ENCODE measurements at regions not wholly inside any gene's neighbourhood (a gene's known extent, or its start where the extent isn't known, plus 50 kb on each side); places are given as distances from the start of the nearest gene placed in this dataset.

GRCh38 chr4:176558661-176559060, 234.1 kb downstream of the VEGFC start:
- Mint-ChIP-seq H3K27me3 (ENCODE audit: low read depth) (peaks cover 11% of the 10 kb centered on the region), H3K4me3 (no peak overlapping the region), H3K4me1 (peaks cover 2% of the 10 kb centered on the region), H3K9me3 (no peaks in the 10 kb centered on the region), H3K27ac (no peak overlapping the region), H3K36me3 (no peaks in the 10 kb centered on the region)
- no peak for TF ChIP-seq CTCF (IDR thresholded peaks at IDR 0.05; ENCODE audit: unreplicated experiment)
- no peak for DNase-seq (ENCODE audit: low spot score in 2 of 2, unreplicated experiment in 2 of 2)

GRCh38 chr4:176561368-176561767, 231.4 kb downstream of the VEGFC start:
- Mint-ChIP-seq H3K4me3 (no peak overlapping the region), H3K4me1 (peaks cover 2% of the 10 kb centered on the region), H3K9me3 (no peaks in the 10 kb centered on the region), H3K36me3 (no peaks in the 10 kb centered on the region), H3K27ac (no peak overlapping the region), H3K27me3 (ENCODE audit: low read depth) (peaks cover 11% of the 10 kb centered on the region)
- DNase-seq (ENCODE audit: low spot score in 2 of 2, unreplicated experiment in 2 of 2): no peak
- no peak for TF ChIP-seq CTCF (IDR thresholded peaks at IDR 0.05; ENCODE audit: unreplicated experiment)

- DNase-seq (ENCODE audit: low spot score in 2 of 2, unreplicated experiment in 2 of 2): no peak
- no peaks in the 10 kb centered on the region for H3K9me3 Mint-ChIP-seq
- no peak overlapping the region for H3K27ac Mint-ChIP-seq
- peaks cover 21% of the 10 kb centered on the region for H3K27me3 Mint-ChIP-seq (ENCODE audit: low read depth)
- H3K4me1 Mint-ChIP-seq: peaks cover 2% of the 10 kb centered on the region
- H3K4me3 Mint-ChIP-seq: no peak overlapping the region
- TF ChIP-seq CTCF (IDR thresholded peaks at IDR 0.05; ENCODE audit: unreplicated experiment): no peak
- H3K36me3 Mint-ChIP-seq: no peaks in the 10 kb centered on the region
These were observed 229.1 kb downstream of the VEGFC start for GRCh38 chr4:176563591-176563990.

GRCh38 chr4:176565049-176565448, 227.7 kb downstream of the VEGFC start:
- Mint-ChIP-seq H3K4me3 (no peak overlapping the region), H3K9me3 (no peaks in the 10 kb centered on the region), H3K27me3 (ENCODE audit: low read depth) (peaks cover 24% of the 10 kb centered on the region), H3K4me1 (peaks cover 2% of the 10 kb centered on the region), H3K36me3 (no peaks in the 10 kb centered on the region), H3K27ac (no peak overlapping the region)
- TF ChIP-seq CTCF (IDR thresholded peaks at IDR 0.05; ENCODE audit: unreplicated experiment): no peak
- DNase-seq (ENCODE audit: low spot score in 2 of 2, unreplicated experiment in 2 of 2): no peak

GRCh38 chr4:176566769-176567168, 226.0 kb downstream of the VEGFC start:
- DNase-seq (ENCODE audit: low spot score in 2 of 2, unreplicated experiment in 2 of 2): no peak
- no peak for TF ChIP-seq CTCF (IDR thresholded peaks at IDR 0.05; ENCODE audit: unreplicated experiment)
- Mint-ChIP-seq H3K27me3 (ENCODE audit: low read depth) (peaks cover 20% of the 10 kb centered on the region), H3K36me3 (no peaks in the 10 kb centered on the region), H3K9me3 (no peaks in the 10 kb centered on the region), H3K27ac (no peak overlapping the region), H3K4me1 (no peaks in the 10 kb centered on the region), H3K4me3 (no peak overlapping the region)

- no peak for TF ChIP-seq CTCF (IDR thresholded peaks at IDR 0.05; ENCODE audit: unreplicated experiment)
- DNase-seq (ENCODE audit: low spot score in 2 of 2, unreplicated experiment in 2 of 2): no peak
- H3K36me3 Mint-ChIP-seq: no peaks in the 10 kb centered on the region
- no peaks in the 10 kb centered on the region for H3K4me1 Mint-ChIP-seq
- H3K9me3 Mint-ChIP-seq: no peaks in the 10 kb centered on the region
- no peak overlapping the region for H3K4me3 Mint-ChIP-seq
- H3K27ac Mint-ChIP-seq: no peak overlapping the region
- H3K27me3 Mint-ChIP-seq (ENCODE audit: low read depth): peaks cover 19% of the 10 kb centered on the region
These were observed 224.5 kb downstream of the VEGFC start for GRCh38 chr4:176568238-176568637.
